ENCODE measurements at regions not wholly inside any gene's neighbourhood (a gene's known extent, or its start where the extent isn't known, plus 50 kb on each side); places are given as distances from the start of the nearest gene placed in this dataset.
"Not testable (repeated sequence)": the region's sequence is repeated elsewhere in the genome, so short reads cannot be mapped to it uniquely, and the experiment has no call there.

DNA sequence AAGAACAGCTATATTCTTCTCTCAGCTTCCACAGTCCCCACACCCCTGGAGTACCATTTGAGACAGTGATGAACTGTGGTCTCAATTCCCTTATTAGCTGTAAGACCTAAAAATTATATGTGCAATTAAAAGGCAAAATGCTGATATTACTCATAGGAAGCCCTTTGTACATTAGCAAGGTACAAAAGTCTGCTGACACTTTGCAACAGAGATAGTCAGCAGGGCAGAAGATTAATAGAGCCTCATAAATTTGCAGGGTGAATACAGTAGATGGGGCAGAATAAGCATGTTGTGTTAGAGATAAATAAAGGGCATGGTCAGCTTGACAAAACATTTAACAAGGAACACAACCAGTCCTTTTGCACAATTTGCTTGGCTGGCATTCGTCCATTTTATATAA is 210.0 kb upstream of the OBI1 start:
- DNase-seq (ENCODE audit: low read depth in 2 of 2), result no peak

DNA sequence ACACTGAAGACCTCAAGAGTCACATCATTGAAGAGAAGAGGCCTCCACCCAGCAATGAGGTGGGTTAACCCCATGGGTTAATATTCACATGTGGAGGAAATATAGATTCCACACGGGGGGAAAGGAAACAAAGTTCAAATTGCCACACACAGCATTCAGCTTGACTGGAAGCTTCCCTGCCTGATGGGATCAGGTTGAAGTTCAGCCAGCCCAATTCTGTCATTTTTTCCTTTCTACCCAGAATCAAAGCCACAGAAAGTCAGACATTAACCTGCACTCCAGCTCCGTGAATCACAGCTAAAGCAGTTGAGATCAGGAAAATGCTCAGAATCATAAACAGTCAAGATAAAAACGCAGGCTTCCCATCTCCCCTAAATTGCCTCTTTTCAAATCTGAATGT is 208.7 kb upstream of the OBI1 start:
- no peak for DNase-seq (ENCODE audit: low read depth in 2 of 2)

DNA sequence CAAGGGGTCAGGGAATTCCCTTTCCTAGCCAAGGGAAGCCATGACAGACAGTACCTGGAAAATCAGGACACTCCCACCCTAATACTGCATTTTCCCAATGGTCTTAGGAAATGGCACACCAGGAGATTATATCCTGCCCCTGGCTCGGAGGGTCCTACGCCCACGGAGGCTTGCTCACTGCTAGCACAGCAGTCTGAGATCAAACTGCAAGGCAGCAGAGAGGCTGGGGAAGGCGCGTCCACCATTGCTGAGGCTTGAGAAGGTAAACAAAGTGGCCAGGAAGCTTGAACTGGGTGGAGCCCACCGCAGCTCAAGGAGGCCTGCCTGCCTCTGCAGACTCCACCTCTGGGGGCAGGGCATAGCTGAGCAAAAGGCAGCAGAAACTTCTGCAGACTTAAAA is 207.1 kb upstream of the OBI1 start:
- not testable (repeated sequence) for DNase-seq (ENCODE audit: low read depth in 2 of 2)

DNA sequence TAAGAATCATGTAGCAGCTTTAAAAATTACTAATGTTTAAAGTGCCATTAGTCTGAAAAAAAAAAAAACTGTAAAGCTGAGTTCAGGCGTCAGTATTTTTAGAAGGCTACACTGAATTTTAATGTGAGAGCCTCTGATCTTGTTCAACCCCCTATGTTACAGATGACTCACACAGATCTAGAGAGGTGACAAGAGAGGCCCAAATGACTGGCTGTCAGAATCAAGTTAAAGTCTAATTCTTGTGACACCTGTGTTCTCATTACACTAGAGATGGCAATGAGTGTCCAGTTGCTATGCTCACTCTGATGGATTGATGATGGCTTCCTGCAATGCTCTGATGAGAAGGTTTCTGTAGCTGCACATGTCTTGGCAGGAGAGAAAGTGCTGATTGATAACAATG is 203.5 kb upstream of the OBI1 start:
- no peak for DNase-seq (ENCODE audit: low read depth in 2 of 2)

DNA sequence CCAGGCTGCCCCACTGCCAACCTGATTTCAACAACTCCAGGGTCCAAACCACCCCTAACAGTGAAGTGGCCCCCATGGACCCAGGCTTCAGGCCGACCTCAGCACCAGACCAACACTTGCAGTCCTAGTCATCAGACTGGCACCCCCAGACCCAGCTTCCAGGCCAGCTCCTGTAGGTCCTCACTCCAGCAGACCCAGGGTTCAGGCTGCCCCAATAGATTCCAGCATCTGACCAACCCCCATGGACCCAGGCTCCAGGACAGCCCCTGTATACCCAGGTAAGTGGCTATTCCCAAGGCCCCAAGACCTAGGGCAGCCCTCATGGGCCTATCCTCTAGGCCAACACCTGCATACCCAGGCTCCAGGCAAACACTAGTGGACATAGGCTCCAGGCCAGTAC is 193.8 kb upstream of the OBI1 start:
- DNase-seq (ENCODE audit: low read depth in 2 of 2), result no peak

DNA sequence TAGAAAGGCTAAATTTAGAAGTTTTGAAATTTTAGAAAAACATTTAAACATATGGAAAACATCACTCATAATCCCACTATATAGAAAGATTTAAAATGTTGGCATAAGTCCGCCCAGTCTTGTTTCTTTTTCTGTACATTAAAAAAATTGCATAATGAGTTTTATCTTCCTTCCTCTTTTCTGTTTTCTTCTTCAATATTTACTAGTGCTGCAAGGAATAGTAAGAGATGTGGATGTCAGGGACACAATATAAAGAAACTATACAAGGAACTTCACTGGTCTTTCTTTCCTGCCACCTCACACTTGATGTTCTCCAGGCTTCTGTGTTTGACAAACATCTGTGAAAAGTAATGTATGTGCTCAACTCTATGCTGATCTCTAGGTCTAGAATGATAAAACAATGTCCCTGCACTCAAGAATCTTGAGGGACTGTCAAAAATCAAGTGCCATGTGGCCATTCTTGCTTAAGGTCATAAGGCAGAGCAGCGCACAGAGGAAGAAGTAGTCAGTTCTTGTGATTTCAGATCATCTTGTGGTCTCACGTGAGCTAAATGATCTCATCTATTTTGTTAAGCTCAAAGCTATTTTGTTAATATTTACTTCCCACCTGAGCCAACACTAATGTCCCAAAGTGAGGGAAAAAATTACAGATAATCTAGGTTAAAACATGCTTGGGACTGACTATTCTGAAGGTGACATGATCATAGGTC is 186.9 kb upstream of the OBI1 start:
- no peak for DNase-seq (ENCODE audit: low read depth in 2 of 2)

DNA sequence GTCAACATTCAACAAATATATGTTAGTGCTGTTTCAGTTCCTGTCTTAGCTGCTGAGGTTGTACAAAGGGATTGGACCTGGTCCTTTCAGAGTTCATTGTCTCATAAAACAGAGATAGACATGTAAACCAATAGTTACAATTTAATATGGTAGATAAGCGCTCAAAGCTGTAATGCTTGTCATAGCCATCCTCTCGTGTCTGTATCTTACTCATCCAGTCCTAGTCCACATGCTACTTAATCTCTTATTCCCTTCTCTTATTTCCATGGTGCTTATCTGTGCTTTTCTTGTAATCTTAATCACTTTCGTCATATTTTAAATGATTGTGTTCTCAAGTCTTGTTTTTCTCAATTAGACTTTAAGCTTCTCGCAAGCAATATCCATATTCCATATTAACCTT is 185.2 kb upstream of the OBI1 start:
- no peak for DNase-seq (ENCODE audit: low read depth in 2 of 2)

DNA sequence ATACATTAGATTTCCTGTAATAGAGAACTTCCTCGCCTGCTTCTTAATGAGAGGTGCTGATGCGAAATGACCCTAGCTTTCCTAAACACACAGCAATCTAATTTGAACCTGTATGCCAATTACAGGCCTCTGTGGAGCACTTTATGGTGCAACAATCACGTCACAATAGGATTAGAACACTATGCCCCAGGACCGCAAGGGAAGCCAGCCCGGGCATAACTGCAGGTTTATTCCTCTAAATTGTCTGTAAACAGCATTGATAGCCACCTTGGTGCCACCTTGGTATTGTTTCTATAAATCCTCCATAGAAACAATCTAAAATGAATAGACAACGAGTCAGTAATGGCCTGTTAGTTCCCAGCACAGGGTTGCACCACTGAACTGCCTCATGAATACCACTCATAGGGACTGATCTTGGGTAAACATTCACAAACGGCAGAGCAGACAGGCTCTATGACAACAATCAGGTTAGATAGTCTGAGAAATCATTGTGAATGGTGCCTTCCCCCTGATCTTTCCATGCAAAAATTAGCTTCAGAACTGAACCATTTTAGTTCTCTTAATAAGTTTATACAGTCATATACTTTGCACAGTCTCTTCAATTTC is 182.5 kb upstream of the OBI1 start:
- no peak for DNase-seq (ENCODE audit: low read depth in 2 of 2)

DNA sequence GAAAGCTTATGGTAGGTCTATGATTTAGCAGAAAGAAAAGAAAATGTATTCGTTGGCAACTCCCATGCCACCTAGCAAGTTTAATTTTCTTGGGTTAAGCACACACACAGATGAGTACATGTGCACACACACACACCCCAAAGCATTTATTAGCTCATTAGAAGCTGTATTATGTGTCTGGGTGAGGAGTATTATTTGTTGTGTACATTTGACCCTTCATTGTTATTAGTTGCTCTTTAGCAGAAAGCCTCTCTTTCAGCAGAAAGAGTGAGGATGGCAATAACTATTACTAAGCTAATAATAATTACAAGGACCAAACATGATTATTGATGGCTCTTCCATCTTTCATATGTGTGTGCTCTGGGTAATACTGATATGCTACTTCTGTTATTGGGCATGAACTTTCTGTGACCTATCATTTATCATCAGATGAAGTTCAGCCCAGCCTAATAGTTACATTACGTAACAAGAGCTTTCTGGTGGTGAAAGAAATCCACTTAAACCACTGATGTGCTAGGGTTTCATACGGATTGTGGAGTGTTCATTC is 177.4 kb upstream of the OBI1 start:
- DNase-seq (ENCODE audit: low read depth in 2 of 2), result no peak

DNA sequence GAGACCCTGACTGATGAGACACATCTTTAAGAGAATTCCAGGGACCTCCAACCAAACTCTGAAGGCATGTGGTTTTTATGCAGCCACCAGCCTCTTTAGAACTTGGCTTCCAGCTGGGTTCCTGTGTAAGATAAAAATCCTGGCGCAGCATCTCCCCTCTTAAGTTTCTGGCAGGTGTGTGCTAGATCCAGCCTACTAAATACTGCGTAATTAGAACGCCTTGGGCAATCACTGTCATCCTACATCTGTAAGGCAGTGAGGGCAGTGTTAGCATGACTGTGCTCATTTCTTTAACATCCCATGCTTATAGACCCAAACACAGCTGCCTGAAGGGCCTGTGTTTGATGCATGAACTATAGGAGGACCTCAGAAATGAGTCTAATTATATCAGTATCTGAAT is 173.5 kb upstream of the OBI1 start:
- no peak for DNase-seq (ENCODE audit: low read depth in 2 of 2)

DNA sequence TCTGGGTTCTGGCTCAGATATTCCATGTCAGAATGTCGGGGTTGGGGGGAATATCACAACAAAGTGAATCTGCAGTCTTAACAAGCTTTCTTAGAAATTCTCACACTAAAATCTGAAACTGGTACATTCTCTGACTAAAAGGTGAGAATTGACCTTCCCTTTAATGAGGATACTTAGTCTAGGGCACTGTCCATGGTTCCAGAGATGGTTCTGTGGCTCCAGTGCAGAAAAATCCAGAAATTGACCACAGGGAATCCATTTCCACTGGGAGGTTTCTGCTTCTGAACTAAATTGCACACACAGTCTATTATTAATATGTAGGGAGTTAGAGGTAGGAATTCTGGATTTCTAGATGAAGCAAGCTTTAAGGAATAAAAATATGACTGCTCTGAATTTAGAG is 171.6 kb upstream of the OBI1 start:
- DNase-seq (ENCODE audit: low read depth in 2 of 2), result no peak

DNA sequence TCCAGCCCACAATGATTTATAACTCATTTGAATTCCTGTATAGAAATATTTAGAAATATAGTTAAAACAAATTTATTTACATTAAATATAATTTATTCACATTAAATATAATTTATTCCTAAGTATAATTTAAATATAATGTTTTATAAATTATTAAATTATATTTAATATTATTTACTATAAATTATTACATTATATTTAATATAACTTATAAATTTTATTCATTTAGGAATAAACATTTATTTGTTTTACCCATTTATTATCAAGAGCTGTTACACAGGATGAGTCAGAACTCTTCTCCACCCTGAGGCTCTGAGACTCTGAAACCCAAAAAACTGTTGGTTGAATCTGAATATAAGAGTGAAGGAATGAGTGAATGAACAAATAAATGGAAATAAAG is 170.9 kb upstream of the OBI1 start:
- no peak for DNase-seq (ENCODE audit: low read depth in 2 of 2)

DNA sequence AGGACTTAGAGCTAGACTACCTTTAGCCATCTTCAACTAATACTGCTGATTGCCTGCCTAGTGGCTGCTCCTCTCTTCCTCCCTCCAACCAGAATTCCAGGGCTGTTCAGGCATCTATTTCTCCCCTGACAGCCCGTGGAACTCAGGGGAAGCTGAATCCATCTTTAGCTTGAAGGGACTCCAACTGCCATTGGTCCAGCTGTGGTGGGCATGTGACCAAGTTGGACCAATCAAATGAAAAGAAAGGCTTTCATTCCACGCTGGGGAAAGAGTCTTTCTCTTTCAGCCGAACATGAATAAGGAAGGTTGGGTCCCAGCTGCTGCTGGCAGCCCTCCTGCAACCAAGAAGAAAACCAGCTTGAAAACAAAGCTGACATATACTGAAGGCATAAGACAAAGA is 168.5 kb upstream of the OBI1 start:
- no peak for DNase-seq (ENCODE audit: low read depth in 2 of 2)

DNA sequence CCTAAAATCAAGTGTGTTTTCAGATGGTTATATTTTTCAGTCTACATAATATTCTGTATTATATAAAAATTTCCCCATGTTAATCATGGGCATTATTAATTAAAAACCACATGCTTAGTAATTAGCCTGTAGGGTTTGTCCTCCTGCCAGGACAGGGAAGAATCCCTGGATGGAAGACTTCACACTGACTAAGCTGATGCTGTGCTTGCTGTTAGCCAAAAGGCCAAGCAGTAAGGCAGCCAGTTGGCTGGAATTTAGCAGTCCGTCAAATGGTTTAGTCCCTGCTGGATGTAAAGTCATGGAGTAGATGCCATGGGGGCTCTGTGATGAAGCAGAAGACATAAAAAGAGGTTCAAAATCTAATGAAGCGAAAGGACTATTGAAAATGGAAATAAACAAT is 168.0 kb upstream of the OBI1 start:
- DNase-seq (ENCODE audit: low read depth in 2 of 2), result no peak

DNA sequence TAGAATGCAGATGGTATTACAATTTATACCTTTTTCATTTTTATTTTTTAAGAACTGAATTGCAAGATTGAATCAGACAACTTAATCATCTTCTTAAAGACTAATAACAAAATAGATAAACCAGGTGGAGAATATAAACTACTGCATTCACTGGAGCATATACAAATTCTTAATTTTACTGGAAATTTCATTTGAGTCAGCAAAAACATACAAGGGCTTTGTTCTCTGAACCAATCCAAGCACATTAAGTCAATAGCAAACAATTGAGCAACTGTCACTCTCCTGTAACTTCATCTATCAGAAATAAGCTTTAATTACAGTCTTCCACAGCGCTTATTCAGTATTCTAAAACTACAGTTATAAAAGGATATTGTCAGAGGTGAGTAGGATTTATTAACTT is 167.4 kb upstream of the OBI1 start:
- no peak for DNase-seq (ENCODE audit: low read depth in 2 of 2)

DNA sequence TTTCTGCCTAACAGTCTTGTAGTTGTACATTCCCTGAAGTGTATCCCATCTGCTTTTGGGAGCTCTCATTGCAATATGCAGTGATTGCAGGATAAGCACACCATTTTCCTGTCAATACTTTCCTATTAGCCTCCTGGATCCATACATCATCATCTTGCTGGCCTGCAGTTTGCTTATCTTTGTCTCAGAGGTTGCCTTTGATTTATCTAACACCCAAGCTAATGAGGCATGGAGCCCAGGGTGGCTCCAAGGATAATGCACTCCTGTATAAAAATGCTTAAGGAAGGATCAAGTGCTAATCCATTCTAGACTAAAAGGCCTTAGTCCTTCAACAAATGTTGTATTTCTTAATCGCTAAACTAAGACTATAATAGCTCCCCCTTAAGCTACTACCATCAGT is 161.6 kb upstream of the OBI1 start:
- no peak for DNase-seq (ENCODE audit: low read depth in 2 of 2)

DNA sequence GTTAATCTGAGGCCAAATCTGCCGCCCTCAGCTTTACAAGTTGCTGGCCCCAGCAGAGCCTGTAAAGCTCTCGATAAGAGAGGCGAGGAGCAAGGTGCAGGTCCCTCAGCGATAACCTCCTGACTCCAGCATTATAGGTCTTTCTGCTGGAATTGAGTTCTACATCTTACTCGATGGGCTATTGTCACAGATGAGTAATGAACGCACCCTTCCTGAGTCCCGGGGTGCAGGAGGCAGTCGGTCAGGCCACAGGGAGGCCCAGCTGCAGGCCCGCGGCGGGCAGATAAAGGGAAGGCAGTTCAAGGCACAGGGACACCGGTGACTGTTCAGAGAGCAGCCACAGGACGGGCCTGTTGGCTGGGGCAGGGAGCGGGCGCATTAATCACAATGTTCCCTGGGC is 157.6 kb upstream of the OBI1 start:
- no peak for DNase-seq (ENCODE audit: low read depth in 2 of 2)

DNA sequence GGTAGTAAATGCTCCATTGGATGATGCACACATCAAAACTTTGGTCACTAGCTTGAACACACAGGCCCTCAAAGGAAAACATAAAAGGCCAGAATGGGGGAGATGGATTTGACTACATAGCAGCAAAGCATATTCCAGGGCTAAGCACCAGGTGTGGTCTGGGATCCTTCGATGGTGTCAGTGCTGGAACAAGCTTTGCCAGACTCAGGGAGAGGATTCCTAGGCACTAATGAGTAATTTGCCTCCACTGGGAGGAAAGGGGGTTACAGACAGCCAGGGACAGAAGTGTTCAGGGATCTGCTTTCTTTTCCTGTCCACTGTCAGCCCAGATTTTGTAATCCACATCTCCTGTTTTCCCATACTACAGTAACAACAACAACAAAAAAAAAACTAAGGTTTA is 157.2 kb upstream of the OBI1 start:
- DNase-seq (ENCODE audit: low read depth in 2 of 2), result no peak

DNA sequence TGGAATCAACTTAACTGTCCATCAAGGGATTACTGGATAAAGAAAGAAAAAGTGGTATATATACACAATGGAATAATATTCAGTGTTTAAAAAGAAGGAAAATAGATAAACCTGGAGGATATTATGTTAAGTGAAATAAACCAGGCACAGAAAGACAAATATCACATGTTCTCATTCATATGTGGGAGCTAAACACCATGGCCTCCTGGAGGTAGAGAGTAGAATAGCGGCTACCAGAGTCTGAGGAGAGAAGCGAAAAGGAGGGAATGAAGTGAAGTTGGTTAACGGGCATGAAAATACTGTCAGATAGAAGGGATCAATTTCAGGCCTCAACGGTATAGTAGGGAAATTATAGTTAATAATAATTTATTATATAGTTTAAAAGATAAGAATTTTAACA is 147.5 kb upstream of the OBI1 start:
- DNase-seq (ENCODE audit: low read depth in 2 of 2), result no peak

DNA sequence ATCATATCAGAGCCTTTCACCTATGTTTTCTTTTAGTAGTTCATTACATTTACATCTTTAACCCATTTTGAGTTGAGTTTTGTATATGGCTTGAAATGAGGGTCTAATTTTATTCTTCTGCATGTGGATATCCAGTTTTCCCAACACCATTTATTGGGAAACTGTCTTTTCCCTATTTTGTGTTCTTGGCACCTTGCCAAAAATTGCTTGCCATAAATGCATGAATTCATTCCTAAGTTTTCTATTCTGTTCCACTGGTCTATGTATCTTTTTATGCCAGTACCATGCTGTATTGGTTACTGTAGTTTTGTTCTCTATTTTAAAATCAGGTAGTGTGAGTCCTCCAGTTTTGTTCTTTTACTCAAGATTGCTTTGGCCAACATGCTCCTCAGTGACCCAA is 144.0 kb upstream of the OBI1 start:
- DNase-seq (ENCODE audit: low read depth in 2 of 2), result no peak

DNA sequence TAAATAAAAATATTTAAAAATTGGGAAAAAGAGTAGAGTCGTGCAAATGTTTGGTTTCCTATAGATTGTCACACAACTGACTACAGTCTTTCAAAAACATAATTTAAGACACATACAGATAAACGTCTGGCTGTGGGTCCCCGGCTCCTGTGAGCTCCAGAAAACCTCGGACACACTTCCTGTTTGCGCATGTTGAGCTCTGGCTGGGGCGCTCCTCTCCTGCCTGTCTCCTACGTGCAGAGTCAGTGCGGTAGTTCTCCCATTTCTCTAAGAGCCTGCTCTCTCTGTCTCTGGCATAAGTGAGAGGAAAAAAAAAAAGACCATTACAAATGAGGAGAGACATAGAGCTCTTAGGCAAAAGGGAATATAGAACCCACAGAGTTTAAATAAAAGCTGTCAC is 128.2 kb upstream of the OBI1 start:
- no peak for DNase-seq (ENCODE audit: low read depth in 2 of 2)

DNA sequence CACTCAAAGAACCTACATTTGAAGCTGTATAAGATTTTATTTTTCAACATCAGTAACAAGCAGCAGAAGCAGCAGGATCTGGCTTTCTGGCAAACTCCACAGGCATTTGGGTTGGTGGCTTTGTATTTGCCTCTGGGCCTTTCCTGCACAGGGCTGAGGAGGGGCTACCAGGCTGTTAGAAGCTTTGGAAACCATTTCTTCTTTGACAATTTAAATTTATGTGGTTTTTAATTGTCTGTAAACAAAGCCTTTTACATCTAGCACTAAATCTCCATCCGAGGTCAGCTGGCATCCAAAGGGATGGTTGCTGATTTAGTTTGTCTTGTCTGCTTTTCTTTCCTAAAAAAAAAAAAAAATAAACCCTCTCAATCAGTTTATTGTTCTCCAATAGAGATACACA is 127.5 kb upstream of the OBI1 start:
- DNase-seq (ENCODE audit: low read depth in 2 of 2), result no peak

DNA sequence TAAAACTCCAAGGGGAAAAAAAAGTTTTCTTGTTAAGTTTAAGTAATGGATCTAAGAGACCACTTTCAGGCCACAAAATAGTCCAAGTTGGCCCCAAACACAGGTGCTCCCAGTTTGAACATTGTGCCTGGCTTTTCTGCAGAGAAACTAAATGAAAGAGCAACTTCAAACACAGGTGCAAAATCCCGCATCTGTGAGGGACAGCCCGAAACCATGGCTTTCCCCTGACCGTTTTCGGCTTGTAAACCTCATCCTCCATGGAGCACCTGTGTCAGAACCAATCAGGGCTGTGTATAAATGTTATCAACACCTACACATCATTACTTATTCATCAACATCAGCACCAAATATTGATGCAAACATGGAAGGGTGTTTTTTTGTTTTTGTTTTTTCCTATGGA is 126.8 kb upstream of the OBI1 start:
- DNase-seq (ENCODE audit: low read depth in 2 of 2), result no peak
